Lower leg skin (tissue), 3 donors: ENCODE measurements at regions not wholly inside any gene's neighbourhood (a gene's known extent, or its start where the extent isn't known, plus 50 kb on each side); places are given as distances from the start of the nearest gene placed in this dataset.

Experiments used
- POLR2A ChIP-seq, 2 donors: fragments of 450-650 bp; IDR thresholded peaks; one replicate each; pipeline ENCODE4 v1.6.1; 2016 to 2017; ENCODE audit warnings: antibody characterized with exemption in 2 of 2, mild to moderate bottlenecking in 1 of 2, moderate library complexity in 1 of 2
- TF ChIP-seq, protein P1 (sequence below), 3 donors: fragments of 450-650 bp; IDR thresholded peaks; one replicate each; pipeline ENCODE4 v1.5.1; 2016; ENCODE audit warnings: antibody characterized with exemption in 3 of 3, mild to moderate bottlenecking in 3 of 3, moderate library complexity in 2 of 3

DNA sequence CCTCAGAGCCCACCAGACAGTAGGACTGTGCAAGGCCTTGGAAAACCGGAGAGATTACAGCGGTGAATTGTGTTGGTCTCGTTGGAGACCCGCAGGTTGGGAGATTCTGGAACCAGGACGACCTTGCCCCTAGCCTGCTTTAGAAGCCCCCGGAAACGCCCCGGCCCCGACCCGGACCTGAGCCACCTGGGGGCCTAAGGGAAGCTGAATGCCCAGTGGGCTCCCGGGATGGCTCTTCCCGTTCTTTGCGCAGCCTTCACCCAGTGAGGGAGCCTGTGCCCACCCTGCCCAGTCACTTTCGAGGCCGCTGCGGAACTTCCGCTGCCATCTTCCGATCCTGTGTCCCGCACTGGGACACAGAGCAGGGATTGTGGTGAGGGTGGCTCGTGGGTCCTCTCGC lies 254.4 kb downstream of the FAM72C start:
- no peak for TF ChIP-seq POLR2A (IDR thresholded peaks at IDR 0.05)
- TF ChIP-seq, protein P1, sequence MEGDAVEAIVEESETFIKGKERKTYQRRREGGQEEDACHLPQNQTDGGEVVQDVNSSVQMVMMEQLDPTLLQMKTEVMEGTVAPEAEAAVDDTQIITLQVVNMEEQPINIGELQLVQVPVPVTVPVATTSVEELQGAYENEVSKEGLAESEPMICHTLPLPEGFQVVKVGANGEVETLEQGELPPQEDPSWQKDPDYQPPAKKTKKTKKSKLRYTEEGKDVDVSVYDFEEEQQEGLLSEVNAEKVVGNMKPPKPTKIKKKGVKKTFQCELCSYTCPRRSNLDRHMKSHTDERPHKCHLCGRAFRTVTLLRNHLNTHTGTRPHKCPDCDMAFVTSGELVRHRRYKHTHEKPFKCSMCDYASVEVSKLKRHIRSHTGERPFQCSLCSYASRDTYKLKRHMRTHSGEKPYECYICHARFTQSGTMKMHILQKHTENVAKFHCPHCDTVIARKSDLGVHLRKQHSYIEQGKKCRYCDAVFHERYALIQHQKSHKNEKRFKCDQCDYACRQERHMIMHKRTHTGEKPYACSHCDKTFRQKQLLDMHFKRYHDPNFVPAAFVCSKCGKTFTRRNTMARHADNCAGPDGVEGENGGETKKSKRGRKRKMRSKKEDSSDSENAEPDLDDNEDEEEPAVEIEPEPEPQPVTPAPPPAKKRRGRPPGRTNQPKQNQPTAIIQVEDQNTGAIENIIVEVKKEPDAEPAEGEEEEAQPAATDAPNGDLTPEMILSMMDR (IDR thresholded peaks at IDR 0.05), result no peak
